Astrocyte (in vitro differentiated cells and primary cell): ENCODE measurements at regions not wholly inside any gene's neighbourhood (a gene's known extent, or its start where the extent isn't known, plus 50 kb on each side); places are given as distances from the start of the nearest gene placed in this dataset.

ENCODE experiments used
- DNase-seq: peaks from one replicate; pipeline ENCODE4 v3.0.0-alpha.2; 2010; ENCODE audit warnings: low read depth
- FAIRE-seq: peaks from 2 replicates; lab custom pipeline; 2011; peaks lifted over from hg19 to GRCh38; lab: Jason Lieb, UNC
- H2AFZ ChIP-seq: 2 replicates; pipeline ENCODE4 v1.6.0; 2012; ENCODE audit warnings: low read depth, low read length, inconsistent platforms
- H3K27ac ChIP-seq: 2 replicates; pipeline ENCODE4 v1.5.1; 2011; ENCODE audit warnings: low read depth, low read length, inconsistent platforms
- H3K27me3 ChIP-seq: 2 replicates; pipeline ENCODE4 v1.6.0; 2011; ENCODE audit warnings: low read length, inconsistent platforms; ENCODE audit not compliant: insufficient read depth
- H3K36me3 ChIP-seq: 2 replicates; pipeline ENCODE4 v1.5.1; 2011; ENCODE audit warnings: low read length, inconsistent platforms; ENCODE audit not compliant: insufficient read depth
- H3K4me1 ChIP-seq: 2 replicates; pipeline ENCODE4 v1.5.1; 2011; ENCODE audit warnings: low read length, inconsistent platforms; ENCODE audit not compliant: insufficient read depth
- H3K4me2 ChIP-seq: 2 replicates; pipeline ENCODE4 v1.6.0; 2012; ENCODE audit warnings: low read length, inconsistent platforms
- H3K4me3 ChIP-seq: 2 replicates; pipeline ENCODE4 v1.5.1; 2011; ENCODE audit warnings: low read depth, mild to moderate bottlenecking, low read length, inconsistent platforms; ENCODE audit not compliant: insufficient read depth
- H3K79me2 ChIP-seq: 2 replicates; pipeline ENCODE4 v1.6.0; 2012; ENCODE audit warnings: mild to moderate bottlenecking, low read length, inconsistent platforms; ENCODE audit not compliant: insufficient read depth
- H3K9ac ChIP-seq: 2 replicates; pipeline ENCODE4 v1.6.0; 2012; ENCODE audit warnings: mild to moderate bottlenecking, low read length, inconsistent platforms
- H3K9me3 ChIP-seq: 2 replicates; pipeline ENCODE4 v1.5.1; 2012; ENCODE audit warnings: low read depth, mild to moderate bottlenecking, low read length, inconsistent platforms; ENCODE audit not compliant: insufficient read depth
- H4K20me1 ChIP-seq: 2 replicates; pipeline ENCODE4 v1.6.0; 2012; ENCODE audit warnings: low read length, inconsistent platforms; ENCODE audit not compliant: insufficient read depth
- H3K27ac Mint-ChIP-seq: one replicate; pipeline ENCODE4 v1.8.0; 2021; ENCODE audit warnings: mild to moderate bottlenecking, mixed read lengths; ENCODE audit not compliant: unreplicated experiment
- H3K27me3 Mint-ChIP-seq: one replicate; pipeline ENCODE4 v1.8.0; 2021; ENCODE audit warnings: low read depth, mixed read lengths; ENCODE audit not compliant: unreplicated experiment
- H3K36me3 Mint-ChIP-seq: one replicate; pipeline ENCODE4 v1.8.0; 2021; ENCODE audit warnings: low read depth, mixed read lengths; ENCODE audit not compliant: unreplicated experiment
- H3K4me1 Mint-ChIP-seq: one replicate; pipeline ENCODE4 v1.8.0; 2021; ENCODE audit warnings: low read depth, mixed read lengths; ENCODE audit not compliant: unreplicated experiment
- H3K4me3 Mint-ChIP-seq: one replicate; pipeline ENCODE4 v1.8.0; 2021; ENCODE audit warnings: mild to moderate bottlenecking, moderate library complexity, mixed read lengths; ENCODE audit not compliant: unreplicated experiment
- H3K9me3 Mint-ChIP-seq: one replicate; pipeline ENCODE4 v1.8.0; 2021; ENCODE audit warnings: mild to moderate bottlenecking, mixed read lengths; ENCODE audit not compliant: unreplicated experiment
- EZH2 ChIP-seq: IDR thresholded peaks from 2 replicates; pipeline ENCODE4 v1.6.1; 2012; ENCODE audit warnings: mild to moderate bottlenecking, low read length, inconsistent platforms; ENCODE audit not compliant: insufficient read depth
- TF ChIP-seq, protein P1 (sequence below): IDR thresholded peaks from 2 replicates; pipeline ENCODE4 v1.5.1; 2011; ENCODE audit warnings: low read depth, mild to moderate bottlenecking, inconsistent platforms, low read length, moderate library complexity; ENCODE audit not compliant: insufficient read depth

DNA sequence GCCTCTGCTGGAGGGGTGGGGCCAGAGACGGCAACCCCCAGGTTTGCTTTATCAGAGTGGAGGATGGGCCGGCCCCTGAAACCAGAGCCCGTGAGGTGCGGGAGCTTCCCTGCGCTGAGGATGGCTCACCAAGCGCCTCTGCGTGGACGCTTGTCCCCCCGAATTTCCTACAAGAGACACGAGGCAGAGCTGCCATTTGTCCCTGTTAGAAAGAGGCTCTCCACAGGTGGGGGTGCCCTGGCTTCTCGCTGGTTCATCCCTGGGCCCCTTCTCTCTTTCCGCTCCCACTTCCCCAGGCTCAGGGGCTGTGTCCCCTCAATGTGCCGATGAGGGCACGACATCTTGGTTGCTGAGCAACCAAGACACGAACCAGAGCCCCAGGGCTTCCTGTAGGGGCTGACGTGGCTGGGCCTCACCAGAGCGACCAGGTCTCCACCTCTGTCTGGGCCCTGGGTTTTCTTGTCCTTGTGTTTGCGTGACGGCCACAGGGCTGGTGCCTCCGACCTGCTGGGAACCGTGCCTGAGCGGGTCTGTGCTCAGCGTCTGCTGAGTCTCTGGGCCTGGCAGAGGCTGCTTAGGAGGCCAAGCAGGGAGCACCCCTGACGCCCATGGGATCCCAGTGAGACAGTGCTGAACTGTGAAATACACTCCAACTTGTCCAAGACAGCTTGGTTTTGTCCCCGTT is 119.6 kb upstream of the COL5A1 start:
- no peaks in the 10 kb centered on the region for H3K27me3 ChIP-seq
- DNase-seq, result no peak
- H3K4me3 ChIP-seq, result no peak overlapping the region
- no peaks in the 10 kb centered on the region for H3K4me1 ChIP-seq
- Mint-ChIP-seq H3K9me3 (peaks cover 10% of the 10 kb centered on the region), H3K4me3 (no peak overlapping the region), H3K4me1 (peaks cover 3% of the 10 kb centered on the region), H3K36me3 (peaks cover 4% of the 10 kb centered on the region), H3K27me3 (peaks cover 30% of the 10 kb centered on the region), H3K27ac (no peak overlapping the region)
- no peak overlapping the region for H3K4me2 ChIP-seq
- H3K36me3 ChIP-seq, result no peaks in the 10 kb centered on the region
- H4K20me1 ChIP-seq, result no peaks in the 10 kb centered on the region
- TF ChIP-seq EZH2, result no peak
- TF ChIP-seq, protein P1, sequence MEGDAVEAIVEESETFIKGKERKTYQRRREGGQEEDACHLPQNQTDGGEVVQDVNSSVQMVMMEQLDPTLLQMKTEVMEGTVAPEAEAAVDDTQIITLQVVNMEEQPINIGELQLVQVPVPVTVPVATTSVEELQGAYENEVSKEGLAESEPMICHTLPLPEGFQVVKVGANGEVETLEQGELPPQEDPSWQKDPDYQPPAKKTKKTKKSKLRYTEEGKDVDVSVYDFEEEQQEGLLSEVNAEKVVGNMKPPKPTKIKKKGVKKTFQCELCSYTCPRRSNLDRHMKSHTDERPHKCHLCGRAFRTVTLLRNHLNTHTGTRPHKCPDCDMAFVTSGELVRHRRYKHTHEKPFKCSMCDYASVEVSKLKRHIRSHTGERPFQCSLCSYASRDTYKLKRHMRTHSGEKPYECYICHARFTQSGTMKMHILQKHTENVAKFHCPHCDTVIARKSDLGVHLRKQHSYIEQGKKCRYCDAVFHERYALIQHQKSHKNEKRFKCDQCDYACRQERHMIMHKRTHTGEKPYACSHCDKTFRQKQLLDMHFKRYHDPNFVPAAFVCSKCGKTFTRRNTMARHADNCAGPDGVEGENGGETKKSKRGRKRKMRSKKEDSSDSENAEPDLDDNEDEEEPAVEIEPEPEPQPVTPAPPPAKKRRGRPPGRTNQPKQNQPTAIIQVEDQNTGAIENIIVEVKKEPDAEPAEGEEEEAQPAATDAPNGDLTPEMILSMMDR, result no peak
- no peak overlapping the region for H3K27ac ChIP-seq
- FAIRE-seq, result no peak
- no peak overlapping the region for H2AFZ ChIP-seq
- no peaks in the 10 kb centered on the region for H3K79me2 ChIP-seq
- peaks cover 3% of the 10 kb centered on the region for H3K9me3 ChIP-seq
- no peak overlapping the region for H3K9ac ChIP-seq

DNA sequence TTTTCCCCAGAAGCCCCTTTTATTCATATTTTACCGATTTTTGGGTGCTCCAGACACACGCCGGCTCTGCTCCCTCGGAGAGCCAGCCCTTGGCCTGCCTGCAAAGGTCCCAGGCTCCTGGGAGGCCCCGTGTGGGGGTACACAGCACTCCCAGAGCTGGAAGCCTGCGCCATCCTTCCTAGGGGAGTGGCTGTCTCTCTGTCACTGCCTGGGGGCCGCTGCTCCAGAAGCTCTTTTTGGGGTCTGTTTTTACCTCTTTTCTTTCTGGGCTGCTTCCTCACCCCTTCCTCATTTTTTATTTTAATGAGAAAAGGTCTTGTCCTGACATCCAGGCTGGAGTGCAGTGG is 119.1 kb upstream of the COL5A1 start:
- H3K9me3 ChIP-seq, result peaks cover 3% of the 10 kb centered on the region
- no peaks in the 10 kb centered on the region for H4K20me1 ChIP-seq
- H3K4me3 ChIP-seq, result no peak overlapping the region
- no peaks in the 10 kb centered on the region for H3K36me3 ChIP-seq
- FAIRE-seq (no peak), DNase-seq (no peak)
- H3K9ac ChIP-seq, result no peak overlapping the region
- H3K79me2 ChIP-seq, result no peaks in the 10 kb centered on the region
- H2AFZ ChIP-seq, result no peak overlapping the region
- no peak overlapping the region for H3K27ac Mint-ChIP-seq
- H3K27me3 Mint-ChIP-seq, result peaks cover 33% of the 10 kb centered on the region
- H3K4me1 ChIP-seq, result no peaks in the 10 kb centered on the region
- peaks cover 12% of the 10 kb centered on the region for H3K9me3 Mint-ChIP-seq
- peaks cover 3% of the 10 kb centered on the region for H3K4me1 Mint-ChIP-seq
- H3K4me2 ChIP-seq, result no peak overlapping the region
- H3K27me3 ChIP-seq, result no peaks in the 10 kb centered on the region
- TF ChIP-seq, protein P1, result no peak
- H3K27ac ChIP-seq, result no peak overlapping the region
- no peak overlapping the region for H3K4me3 Mint-ChIP-seq
- peaks cover 2% of the 10 kb centered on the region for H3K36me3 Mint-ChIP-seq

DNA sequence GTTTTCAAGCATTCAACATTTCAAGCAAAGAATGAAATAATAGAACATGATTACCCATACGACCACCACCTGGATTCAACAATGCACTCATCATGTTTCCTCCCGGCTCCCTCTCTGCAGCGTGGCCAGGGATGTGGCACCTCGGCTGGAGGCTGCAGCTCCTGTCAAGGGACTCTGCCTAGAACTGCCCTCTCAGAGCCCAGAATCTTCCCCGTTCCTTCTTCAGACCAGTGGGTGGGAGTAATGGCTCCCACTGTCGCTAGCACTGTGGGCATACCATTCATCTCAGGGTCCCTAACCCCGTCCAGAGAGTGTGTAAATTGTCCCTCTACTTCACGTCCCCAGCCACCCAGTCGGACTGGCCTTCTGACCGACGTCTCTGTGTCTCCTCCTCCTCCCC is 118.6 kb upstream of the COL5A1 start:
- FAIRE-seq, result no peak
- H4K20me1 ChIP-seq, result no peaks in the 10 kb centered on the region
- no peak overlapping the region for H3K4me2 ChIP-seq

More for the DNA sequence above, 118.6 kb upstream of the COL5A1 start:
- no peak overlapping the region for H3K27ac Mint-ChIP-seq
- H2AFZ ChIP-seq, result no peak overlapping the region
- H3K9ac ChIP-seq, result no peak overlapping the region
- no peak overlapping the region for H3K4me3 Mint-ChIP-seq
- peaks cover 3% of the 10 kb centered on the region for H3K4me1 Mint-ChIP-seq
- no peaks in the 10 kb centered on the region for H3K36me3 ChIP-seq
- no peak for DNase-seq
- H3K27ac ChIP-seq, result no peak overlapping the region
- peaks cover 3% of the 10 kb centered on the region for H3K9me3 ChIP-seq
- H3K36me3 Mint-ChIP-seq, result peaks cover 2% of the 10 kb centered on the region
- no peak overlapping the region for H3K4me3 ChIP-seq
- no peaks in the 10 kb centered on the region for H3K79me2 ChIP-seq
- no peak for TF ChIP-seq EZH2
- TF ChIP-seq, protein P1, result no peak
- H3K9me3 Mint-ChIP-seq, result peaks cover 14% of the 10 kb centered on the region
- no peaks in the 10 kb centered on the region for H3K27me3 ChIP-seq
- H3K27me3 Mint-ChIP-seq, result peaks cover 33% of the 10 kb centered on the region
- H3K4me1 ChIP-seq, result no peaks in the 10 kb centered on the region
